Bronchial epithelial cell (primary cell): ENCODE measurements at regions not wholly inside any gene's neighbourhood (a gene's known extent, or its start where the extent isn't known, plus 50 kb on each side); places are given as distances from the start of the nearest gene placed in this dataset.
A peak's percentile ranks its signal among the peaks of the same experiment; 100 is the strongest.

ENCODE experiments used
- DNase-seq: peaks from one replicate; pipeline ENCODE4 v3.0.0-alpha.2; 2010; ENCODE audit warnings: low read depth
- FAIRE-seq: peaks from 2 replicates; lab custom pipeline; 2011; peaks lifted over from hg19 to GRCh38; lab: Jason Lieb, UNC
- H3K27me3 ChIP-seq: 2 replicates; pipeline ENCODE4 v1.5.1; 2011; ENCODE audit warnings: low read length; ENCODE audit not compliant: control insufficient read depth, insufficient read depth
- H3K36me3 ChIP-seq: 2 replicates; pipeline ENCODE4 v1.5.1; 2011; ENCODE audit warnings: low read length; ENCODE audit not compliant: control insufficient read depth, insufficient read depth
- H3K4me3 ChIP-seq: 2 replicates; pipeline ENCODE4 v1.5.1; 2011; ENCODE audit warnings: mild to moderate bottlenecking, low read depth, low read length, control low read depth
- CTCF ChIP-seq: IDR thresholded peaks from 2 replicates; pipeline ENCODE4 v1.5.1; 2011; ENCODE audit warnings: mild to moderate bottlenecking, moderate library complexity, low read length, control low read depth, inconsistent platforms; ENCODE audit not compliant: insufficient read depth, severe bottlenecking

GRCh38 chr18:8536922-8537321 lies 72.3 kb upstream of the RAB12 start:
- DNase-seq (no peak), FAIRE-seq (no peak)
- Histone ChIP-seq H3K36me3 (no peaks in the 10 kb centered on the region), H3K27me3 (no peaks in the 10 kb centered on the region), H3K4me3 (no peak overlapping the region)
- TF ChIP-seq CTCF, result no peak

GRCh38 chr18:8537400-8537799 lies 71.8 kb upstream of the RAB12 start:
- TF ChIP-seq CTCF, result no peak
- DNase-seq (no peak), FAIRE-seq (no peak)
- Histone ChIP-seq H3K36me3 (no peaks in the 10 kb centered on the region), H3K27me3 (no peaks in the 10 kb centered on the region), H3K4me3 (no peak overlapping the region)

- no peak for FAIRE-seq
These were observed 70.3 kb upstream of the RAB12 start for GRCh38 chr18:8538935-8539334.

GRCh38 chr18:8546677-8547076 lies 62.6 kb upstream of the RAB12 start:
- Histone ChIP-seq H3K27me3 (no peaks in the 10 kb centered on the region), H3K36me3 (no peaks in the 10 kb centered on the region), H3K4me3 (no peak overlapping the region)
- no peak for TF ChIP-seq CTCF
- no peak for DNase-seq
- FAIRE-seq, result no peak

More at GRCh38 chr18:8538935-8539334, 70.3 kb upstream of the RAB12 start:
- no peak for TF ChIP-seq CTCF
- Histone ChIP-seq H3K27me3 (no peaks in the 10 kb centered on the region), H3K36me3 (no peaks in the 10 kb centered on the region), H3K4me3 (no peak overlapping the region)
- no peak for DNase-seq

GRCh38 chr18:8548186-8548585 lies 61.1 kb upstream of the RAB12 start:
- TF ChIP-seq CTCF, result no peak
- no peak overlapping the region for H3K4me3 ChIP-seq
- peak; percentile 75 for DNase-seq
- no peak for FAIRE-seq
- no peaks in the 10 kb centered on the region for H3K36me3 ChIP-seq
- H3K27me3 ChIP-seq, result no peaks in the 10 kb centered on the region

- Histone ChIP-seq H3K4me3 (no peak overlapping the region), H3K36me3 (no peaks in the 10 kb centered on the region), H3K27me3 (no peaks in the 10 kb centered on the region)
- no peak for DNase-seq
- no peak for FAIRE-seq
- no peak for TF ChIP-seq CTCF
These were observed 59.9 kb upstream of the RAB12 start for GRCh38 chr18:8549254-8549757.
